HFFc6 (cell line): ENCODE measurements at regions not wholly inside any gene's neighbourhood (a gene's known extent, or its start where the extent isn't known, plus 50 kb on each side); places are given as distances from the start of the nearest gene placed in this dataset.

Source experiments
- DNase-seq: peaks from one replicate; pipeline ENCODE4 v3.0.0-alpha.2; 2018
- H3K27ac Mint-ChIP-seq: 2 replicates; pipeline ENCODE4 v1.8.0; 2020; ENCODE audit warnings: mild to moderate bottlenecking, mixed read lengths
- H3K27me3 Mint-ChIP-seq: 2 replicates; pipeline ENCODE4 v1.8.0; 2021; ENCODE audit warnings: mild to moderate bottlenecking, moderate library complexity, mixed read lengths; ENCODE audit not compliant: insufficient read depth
- H3K36me3 Mint-ChIP-seq: 2 replicates; pipeline ENCODE4 v1.8.0; 2021; ENCODE audit warnings: low read depth, mixed read lengths
- H3K4me1 Mint-ChIP-seq: 2 replicates; pipeline ENCODE4 v1.8.0; 2020; ENCODE audit warnings: low read depth, mixed read lengths
- H3K4me3 Mint-ChIP-seq: 2 replicates; pipeline ENCODE4 v1.8.0; 2020; ENCODE audit warnings: mild to moderate bottlenecking, moderate library complexity, mixed read lengths
- H3K9me3 Mint-ChIP-seq: 2 replicates; pipeline ENCODE4 v1.8.0; 2020; ENCODE audit warnings: mild to moderate bottlenecking, mixed read lengths
- CTCF ChIP-seq: fragments of 200-600 bp; sonication (generic); IDR thresholded peaks from 2 replicates; pipeline ENCODE4 v1.5.0; 2021; ENCODE audit warnings: antibody characterized with exemption, mild to moderate bottlenecking

- H3K36me3 Mint-ChIP-seq, result peaks cover 26% of the 10 kb centered on the region
- peaks cover 9% of the 10 kb centered on the region for H3K27me3 Mint-ChIP-seq
- H3K27ac Mint-ChIP-seq, result peak overlapping the region; percentile 95
- no peak for TF ChIP-seq CTCF
- peak overlapping the region; percentile 74; the same call in 1 of the 2 replicates for H3K4me3 Mint-ChIP-seq
- no peaks in the 10 kb centered on the region for H3K9me3 Mint-ChIP-seq
- H3K4me1 Mint-ChIP-seq, result peaks cover 38% of the 10 kb centered on the region
- DNase-seq, result no peak
Observed at GRCh38 chr12:124440031-124440626, 127.3 kb downstream of the NCOR2 start.

- no peak for DNase-seq
- H3K27me3 Mint-ChIP-seq, result no peaks in the 10 kb centered on the region; the same call in none of the 2 replicates
- no peaks in the 10 kb centered on the region for H3K9me3 Mint-ChIP-seq
- TF ChIP-seq CTCF, result no peak
- H3K36me3 Mint-ChIP-seq, result peaks cover 17% of the 10 kb centered on the region
- H3K4me1 Mint-ChIP-seq, result peaks cover 26% of the 10 kb centered on the region
- H3K4me3 Mint-ChIP-seq, result no peak overlapping the region
- no peak overlapping the region for H3K27ac Mint-ChIP-seq
Observed at GRCh38 chr12:124438437-124439056, 128.9 kb downstream of the NCOR2 start.

GRCh38 chr12:124437617-124438436, 129.6 kb downstream of the NCOR2 start:
- H3K27me3 Mint-ChIP-seq, result no peaks in the 10 kb centered on the region; the same call in none of the 2 replicates
- no peaks in the 10 kb centered on the region for H3K9me3 Mint-ChIP-seq
- no peak for DNase-seq
- H3K27ac Mint-ChIP-seq, result no peak overlapping the region
- peaks cover 13% of the 10 kb centered on the region for H3K36me3 Mint-ChIP-seq
- TF ChIP-seq CTCF, result no peak
- peaks cover 26% of the 10 kb centered on the region for H3K4me1 Mint-ChIP-seq
- no peak overlapping the region for H3K4me3 Mint-ChIP-seq

- Mint-ChIP-seq H3K27ac (no peak overlapping the region), H3K9me3 (no peaks in the 10 kb centered on the region), H3K36me3 (peaks cover 7% of the 10 kb centered on the region), H3K27me3 (no peaks in the 10 kb centered on the region; the same call in none of the 2 replicates), H3K4me1 (peaks cover 19% of the 10 kb centered on the region), H3K4me3 (no peak overlapping the region)
- TF ChIP-seq CTCF, result no peak
- DNase-seq, result no peak
Observed at GRCh38 chr12:124437121-124437520, 130.3 kb downstream of the NCOR2 start.

- Mint-ChIP-seq H3K36me3 (peaks cover 7% of the 10 kb centered on the region), H3K9me3 (no peaks in the 10 kb centered on the region), H3K27ac (no peak overlapping the region), H3K4me3 (no peak overlapping the region), H3K4me1 (peaks cover 12% of the 10 kb centered on the region), H3K27me3 (peaks cover 2% of the 10 kb centered on the region)
- no peak for DNase-seq
- no peak for TF ChIP-seq CTCF
Observed at GRCh38 chr12:124436366-124436765, 131.0 kb downstream of the NCOR2 start.
